ENCODE measurements at regions not wholly inside any gene's neighbourhood (a gene's known extent, or its start where the extent isn't known, plus 50 kb on each side); places are given as distances from the start of the nearest gene placed in this dataset.
"Not testable (repeated sequence)": the region's sequence is repeated elsewhere in the genome, so short reads cannot be mapped to it uniquely, and the experiment has no call there.

GRCh38 chr13:91025442-91025841, 322.0 kb upstream of the MIR17HG start:
- DNase-seq (ENCODE audit: low read depth) = no peak

GRCh38 chr13:91031508-91031907, 316.0 kb upstream of the MIR17HG start:
- DNase-seq (ENCODE audit: low read depth) = no peak

GRCh38 chr13:91032104-91032503, 315.4 kb upstream of the MIR17HG start:
- no peak for DNase-seq (ENCODE audit: low read depth)

- DNase-seq (ENCODE audit: low read depth) = no peak
These were observed 310.6 kb upstream of the MIR17HG start for GRCh38 chr13:91036886-91037285.

GRCh38 chr13:91042870-91043269, 304.6 kb upstream of the MIR17HG start:
- DNase-seq (ENCODE audit: low read depth) = no peak

GRCh38 chr13:91045351-91046034, 302.0 kb upstream of the MIR17HG start:
- no peak for DNase-seq (ENCODE audit: low read depth)

- DNase-seq (ENCODE audit: low read depth) = no peak
These were observed 300.7 kb upstream of the MIR17HG start for GRCh38 chr13:91046715-91047327.

- DNase-seq (ENCODE audit: low read depth) = no peak
These were observed 296.5 kb upstream of the MIR17HG start for GRCh38 chr13:91050970-91051369.

GRCh38 chr13:91052876-91053275, 294.6 kb upstream of the MIR17HG start:
- no peak for DNase-seq (ENCODE audit: low read depth)

GRCh38 chr13:91053318-91054065, 294.0 kb upstream of the MIR17HG start:
- DNase-seq (ENCODE audit: low read depth) = no peak

GRCh38 chr13:91054902-91055301, 292.6 kb upstream of the MIR17HG start:
- no peak for DNase-seq (ENCODE audit: low read depth)

GRCh38 chr13:91056746-91057145, 290.7 kb upstream of the MIR17HG start:
- no peak for DNase-seq (ENCODE audit: low read depth)

- DNase-seq (ENCODE audit: low read depth) = not testable (repeated sequence)
These were observed 290.0 kb upstream of the MIR17HG start for GRCh38 chr13:91057507-91057906.

GRCh38 chr13:91058066-91058465, 289.4 kb upstream of the MIR17HG start:
- DNase-seq (ENCODE audit: low read depth) = no peak

- DNase-seq (ENCODE audit: low read depth) = no peak
These were observed 288.6 kb upstream of the MIR17HG start for GRCh38 chr13:91058919-91059318.

- DNase-seq (ENCODE audit: low read depth) = no peak
These were observed 280.7 kb upstream of the MIR17HG start for GRCh38 chr13:91066745-91067144.

- DNase-seq (ENCODE audit: low read depth) = no peak
These were observed 275.0 kb upstream of the MIR17HG start for GRCh38 chr13:91072486-91072885.

GRCh38 chr13:91074091-91074490, 273.4 kb upstream of the MIR17HG start:
- no peak for DNase-seq (ENCODE audit: low read depth)

- DNase-seq (ENCODE audit: low read depth) = no peak
These were observed 270.7 kb upstream of the MIR17HG start for GRCh38 chr13:91076830-91077229.

- no peak for DNase-seq (ENCODE audit: low read depth)
These were observed 269.3 kb upstream of the MIR17HG start for GRCh38 chr13:91078093-91078679.

GRCh38 chr13:91079176-91079575, 268.3 kb upstream of the MIR17HG start:
- no peak for DNase-seq (ENCODE audit: low read depth)

- no peak for DNase-seq (ENCODE audit: low read depth)
These were observed 262.4 kb upstream of the MIR17HG start for GRCh38 chr13:91085127-91085526.
